ENCODE measurements at regions not wholly inside any gene's neighbourhood (a gene's known extent, or its start where the extent isn't known, plus 50 kb on each side); places are given as distances from the start of the nearest gene placed in this dataset.

DNA sequence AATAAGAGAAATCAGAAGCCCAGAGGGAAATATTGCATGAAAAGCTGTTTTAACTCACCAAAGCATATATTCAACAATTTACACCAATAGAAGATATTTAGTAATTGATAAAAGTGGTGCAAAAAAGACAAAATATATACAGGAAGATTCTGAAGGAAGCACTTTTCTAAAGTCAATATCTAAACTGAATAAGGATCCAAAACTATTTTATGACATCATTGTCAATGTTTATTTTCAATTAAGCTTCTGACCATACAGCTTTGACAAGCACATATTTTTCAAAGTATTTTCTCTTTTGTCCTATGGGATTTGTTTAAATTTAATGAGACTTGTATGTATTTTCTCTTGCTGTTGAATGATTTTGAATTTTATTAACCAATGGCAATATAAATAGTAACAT lies 1716.1 kb downstream of the OLFM4 start:
- TF ChIP-seq, protein P1, sequence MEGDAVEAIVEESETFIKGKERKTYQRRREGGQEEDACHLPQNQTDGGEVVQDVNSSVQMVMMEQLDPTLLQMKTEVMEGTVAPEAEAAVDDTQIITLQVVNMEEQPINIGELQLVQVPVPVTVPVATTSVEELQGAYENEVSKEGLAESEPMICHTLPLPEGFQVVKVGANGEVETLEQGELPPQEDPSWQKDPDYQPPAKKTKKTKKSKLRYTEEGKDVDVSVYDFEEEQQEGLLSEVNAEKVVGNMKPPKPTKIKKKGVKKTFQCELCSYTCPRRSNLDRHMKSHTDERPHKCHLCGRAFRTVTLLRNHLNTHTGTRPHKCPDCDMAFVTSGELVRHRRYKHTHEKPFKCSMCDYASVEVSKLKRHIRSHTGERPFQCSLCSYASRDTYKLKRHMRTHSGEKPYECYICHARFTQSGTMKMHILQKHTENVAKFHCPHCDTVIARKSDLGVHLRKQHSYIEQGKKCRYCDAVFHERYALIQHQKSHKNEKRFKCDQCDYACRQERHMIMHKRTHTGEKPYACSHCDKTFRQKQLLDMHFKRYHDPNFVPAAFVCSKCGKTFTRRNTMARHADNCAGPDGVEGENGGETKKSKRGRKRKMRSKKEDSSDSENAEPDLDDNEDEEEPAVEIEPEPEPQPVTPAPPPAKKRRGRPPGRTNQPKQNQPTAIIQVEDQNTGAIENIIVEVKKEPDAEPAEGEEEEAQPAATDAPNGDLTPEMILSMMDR (IDR thresholded peaks at IDR 0.05; ENCODE audit: insufficient read depth, low read depth, low read length) = no peak
- no peak for TF ChIP-seq EZH2 (IDR thresholded peaks at IDR 0.05; ENCODE audit: insufficient read depth, low read length)

All from astrocyte (in vitro differentiated cells and primary cell).